Muscle layer of duodenum (tissue), 2 donors: ENCODE measurements at regions not wholly inside any gene's neighbourhood (a gene's known extent, or its start where the extent isn't known, plus 50 kb on each side); places are given as distances from the start of the nearest gene placed in this dataset.

Source experiments
- H3K27ac ChIP-seq: one replicate; pipeline ENCODE4 v1.7.0; 2013; ENCODE audit warnings: mild to moderate bottlenecking, low read length
- H3K27me3 ChIP-seq: one replicate; pipeline ENCODE4 v1.7.0; 2013; ENCODE audit warnings: low read depth, mild to moderate bottlenecking, control low read depth, low read length
- H3K36me3 ChIP-seq, 2 donors: one replicate each; pipeline ENCODE4 v1.7.0; 2013; ENCODE audit warnings: low read length in 2 of 2, control low read depth in 1 of 2, mild to moderate bottlenecking in 1 of 2; ENCODE audit not compliant: insufficient read depth in 2 of 2, control insufficient read depth in 1 of 2
- H3K4me1 ChIP-seq, 2 donors: one replicate each; pipeline ENCODE4 v1.7.0; 2013; ENCODE audit warnings: low read length in 2 of 2, mild to moderate bottlenecking in 2 of 2, control low read depth in 1 of 2, moderate library complexity in 1 of 2; ENCODE audit not compliant: insufficient read depth in 2 of 2, control insufficient read depth in 1 of 2
- H3K4me3 ChIP-seq, 2 donors: one replicate each; pipeline ENCODE4 v1.7.0; 2013; ENCODE audit warnings: low read length in 2 of 2, low read depth in 1 of 2, mild to moderate bottlenecking in 1 of 2
- H3K9me3 ChIP-seq, 2 donors: one replicate each; pipeline ENCODE4 v1.7.0; 2013; ENCODE audit warnings: low read length in 2 of 2, control low read depth in 1 of 2, mild to moderate bottlenecking in 1 of 2; ENCODE audit not compliant: control insufficient read depth in 1 of 2
- donor health status: healthy.

GRCh38 chr5:174218162-174218561, 172.7 kb downstream of the NSG2 start:
- Histone ChIP-seq H3K4me1 (no peaks in the 10 kb centered on the region), H3K9me3 (peaks cover 0 to 9% of the 10 kb centered on the region in 2 donors), H3K27ac (no peak overlapping the region), H3K36me3 (no peaks in the 10 kb centered on the region), H3K4me3 (no peak overlapping the region), H3K27me3 (no peaks in the 10 kb centered on the region)

- H3K27ac ChIP-seq: no peak overlapping the region
- H3K9me3 ChIP-seq: peaks cover 0 to 9% of the 10 kb centered on the region in 2 donors
- no peaks in the 10 kb centered on the region for H3K27me3 ChIP-seq
- H3K4me1 ChIP-seq: no peaks in the 10 kb centered on the region
- H3K36me3 ChIP-seq: no peaks in the 10 kb centered on the region
- no peak overlapping the region for H3K4me3 ChIP-seq
These were observed 174.9 kb downstream of the NSG2 start for GRCh38 chr5:174220417-174220816.

GRCh38 chr5:174221436-174221835, 175.9 kb downstream of the NSG2 start:
- no peaks in the 10 kb centered on the region for H3K27me3 ChIP-seq
- no peak overlapping the region for H3K4me3 ChIP-seq
- no peak overlapping the region for H3K27ac ChIP-seq
- H3K9me3 ChIP-seq: peaks cover 0 to 9% of the 10 kb centered on the region in 2 donors
- no peaks in the 10 kb centered on the region for H3K36me3 ChIP-seq
- H3K4me1 ChIP-seq: no peaks in the 10 kb centered on the region

GRCh38 chr5:174221946-174222345, 176.4 kb downstream of the NSG2 start:
- Histone ChIP-seq H3K36me3 (no peaks in the 10 kb centered on the region), H3K27me3 (no peaks in the 10 kb centered on the region), H3K4me1 (no peaks in the 10 kb centered on the region), H3K9me3 (peaks cover 0 to 9% of the 10 kb centered on the region in 2 donors), H3K27ac (no peak overlapping the region), H3K4me3 (no peak overlapping the region)

- Histone ChIP-seq H3K27ac (no peak overlapping the region), H3K9me3 (peaks cover 0 to 2% of the 10 kb centered on the region in 2 donors), H3K4me1 (no peaks in the 10 kb centered on the region), H3K27me3 (no peaks in the 10 kb centered on the region), H3K4me3 (no peak overlapping the region), H3K36me3 (no peaks in the 10 kb centered on the region)
These were observed 177.4 kb downstream of the NSG2 start for GRCh38 chr5:174222891-174223290.

GRCh38 chr5:174223355-174223754, 177.8 kb downstream of the NSG2 start:
- Histone ChIP-seq H3K27ac (no peak overlapping the region), H3K4me3 (no peak overlapping the region), H3K9me3 (no peaks in the 10 kb centered on the region), H3K4me1 (no peaks in the 10 kb centered on the region), H3K27me3 (no peaks in the 10 kb centered on the region), H3K36me3 (no peaks in the 10 kb centered on the region)

- Histone ChIP-seq H3K9me3 (no peaks in the 10 kb centered on the region), H3K4me3 (no peak overlapping the region), H3K27ac (no peak overlapping the region)
These were observed 183.6 kb downstream of the NSG2 start for GRCh38 chr5:174229068-174229467.

GRCh38 chr5:174229514-174230370, 184.2 kb downstream of the NSG2 start:
- no peaks in the 10 kb centered on the region for H3K36me3 ChIP-seq
- H3K27ac ChIP-seq: no peak overlapping the region
- H3K9me3 ChIP-seq: no peaks in the 10 kb centered on the region
- H3K27me3 ChIP-seq: no peaks in the 10 kb centered on the region
- no peaks in the 10 kb centered on the region for H3K4me1 ChIP-seq
- H3K4me3 ChIP-seq: no peak overlapping the region

More at GRCh38 chr5:174229068-174229467, 183.6 kb downstream of the NSG2 start:
- Histone ChIP-seq H3K36me3 (no peaks in the 10 kb centered on the region), H3K27me3 (no peaks in the 10 kb centered on the region), H3K4me1 (no peaks in the 10 kb centered on the region)

- Histone ChIP-seq H3K36me3 (no peaks in the 10 kb centered on the region), H3K4me1 (no peaks in the 10 kb centered on the region), H3K9me3 (no peaks in the 10 kb centered on the region), H3K27ac (no peak overlapping the region), H3K27me3 (no peaks in the 10 kb centered on the region), H3K4me3 (no peak overlapping the region)
These were observed 186.5 kb downstream of the NSG2 start for GRCh38 chr5:174231956-174232487.

- Histone ChIP-seq H3K9me3 (peaks cover 0 to 6% of the 10 kb centered on the region in 2 donors), H3K36me3 (no peaks in the 10 kb centered on the region), H3K27ac (no peak overlapping the region), H3K4me3 (no peak overlapping the region), H3K27me3 (no peaks in the 10 kb centered on the region), H3K4me1 (no peaks in the 10 kb centered on the region)
These were observed 188.9 kb downstream of the NSG2 start for GRCh38 chr5:174234388-174234787.

- peaks cover 0 to 9% of the 10 kb centered on the region in 2 donors for H3K9me3 ChIP-seq
- H3K27me3 ChIP-seq: no peaks in the 10 kb centered on the region
These were observed 189.9 kb downstream of the NSG2 start for GRCh38 chr5:174235221-174236011.

More at GRCh38 chr5:174235221-174236011, 189.9 kb downstream of the NSG2 start:
- no peaks in the 10 kb centered on the region for H3K4me1 ChIP-seq
- no peak overlapping the region for H3K4me3 ChIP-seq
- H3K27ac ChIP-seq: no peak overlapping the region
- H3K36me3 ChIP-seq: no peaks in the 10 kb centered on the region
